Stimulated activated CD8-positive, alpha-beta memory T cell treated with anti-CD3 and anti-CD28 coated beads, Interleukin-2, amount 100 ng/mL, for 48 hours (primary cell): ENCODE measurements at regions not wholly inside any gene's neighbourhood (a gene's known extent, or its start where the extent isn't known, plus 50 kb on each side); places are given as distances from the start of the nearest gene placed in this dataset.
A peak's percentile ranks its signal among the peaks of the same experiment; 100 is the strongest.

ENCODE experiments used
- DNase-seq, 2 donors: peaks; one replicate each; pipeline ENCODE4 v3.0.0-alpha.2; 2020; ENCODE audit warnings: low read depth in 2 of 2

GRCh38 chr13:53144826-53145225, 116.2 kb downstream of the OLFM4 start:
- no peak for DNase-seq

GRCh38 chr13:53150568-53150967, 122.0 kb downstream of the OLFM4 start:
- DNase-seq = no peak

- peak; percentile 4 to 17 for DNase-seq
Observed at GRCh38 chr13:53151336-53152056, 122.9 kb downstream of the OLFM4 start.

GRCh38 chr13:53152057-53152421, 123.4 kb downstream of the OLFM4 start:
- DNase-seq = no peak

GRCh38 chr13:53158201-53158600, 129.6 kb downstream of the OLFM4 start:
- DNase-seq = no peak

GRCh38 chr13:53159431-53159830, 130.8 kb downstream of the OLFM4 start:
- no peak for DNase-seq

GRCh38 chr13:53160211-53160610, 131.6 kb downstream of the OLFM4 start:
- no peak for DNase-seq

- DNase-seq = no peak
Observed at GRCh38 chr13:53161251-53161650, 132.6 kb downstream of the OLFM4 start.

GRCh38 chr13:53165261-53165660, 136.6 kb downstream of the OLFM4 start:
- DNase-seq = no peak

- no peak for DNase-seq
Observed at GRCh38 chr13:53167561-53167960, 138.9 kb downstream of the OLFM4 start.

- no peak for DNase-seq
Observed at GRCh38 chr13:53170910-53171309, 142.3 kb downstream of the OLFM4 start.

- no peak for DNase-seq
Observed at GRCh38 chr13:53174545-53174944, 145.9 kb downstream of the OLFM4 start.

GRCh38 chr13:53180684-53181083, 152.1 kb downstream of the OLFM4 start:
- no peak for DNase-seq

- no peak for DNase-seq
Observed at GRCh38 chr13:53182724-53183123, 154.1 kb downstream of the OLFM4 start.

- DNase-seq = no peak
Observed at GRCh38 chr13:53188120-53188519, 159.5 kb downstream of the OLFM4 start.

- DNase-seq = no peak
Observed at GRCh38 chr13:53189162-53189561, 160.5 kb downstream of the OLFM4 start.

- no peak for DNase-seq
Observed at GRCh38 chr13:53191091-53191490, 162.5 kb downstream of the OLFM4 start.

GRCh38 chr13:53197424-53197823, 168.8 kb downstream of the OLFM4 start:
- no peak for DNase-seq

- no peak for DNase-seq
Observed at GRCh38 chr13:53198017-53198416, 169.4 kb downstream of the OLFM4 start.

GRCh38 chr13:53198736-53199135, 170.1 kb downstream of the OLFM4 start:
- no peak for DNase-seq

- no peak for DNase-seq
Observed at GRCh38 chr13:53200075-53200474, 171.5 kb downstream of the OLFM4 start.

- peak in 1 of 2 donors; percentile 8 for DNase-seq
Observed at GRCh38 chr13:53200498-53201453, 172.2 kb downstream of the OLFM4 start.
